ENCODE measurements at regions not wholly inside any gene's neighbourhood (a gene's known extent, or its start where the extent isn't known, plus 50 kb on each side); places are given as distances from the start of the nearest gene placed in this dataset.

DNA sequence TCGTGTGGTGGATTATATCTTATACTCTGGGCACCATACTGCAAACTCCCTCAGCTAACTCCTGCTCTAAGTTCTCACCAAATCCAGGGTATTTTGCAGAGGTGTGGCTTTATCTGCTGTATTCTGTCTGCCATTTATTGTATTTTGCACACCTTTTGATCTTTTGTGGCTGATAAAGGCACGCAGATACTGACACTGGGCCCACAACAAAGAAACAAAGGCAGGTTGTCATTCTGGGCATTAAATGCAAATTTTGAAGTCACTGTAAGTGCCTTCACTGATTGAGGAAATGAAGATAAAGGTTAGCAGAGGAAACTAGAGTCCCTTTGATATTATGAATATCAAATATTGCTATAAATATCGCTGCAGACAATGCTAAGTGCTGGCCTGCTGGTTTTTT lies 265.8 kb upstream of the MEIS1 start:
- Histone ChIP-seq H4K20me1 (ENCODE audit: insufficient read depth, low read length) (no peaks in the 10 kb centered on the region), H3K4me2 (ENCODE audit: insufficient read depth, low read length) (no peak overlapping the region), H3K4me1 (ENCODE audit: insufficient read depth, low read length) (no peaks in the 10 kb centered on the region), H3K9me3 (ENCODE audit: low read depth, low read length) (no peaks in the 10 kb centered on the region), H3K27ac (ENCODE audit: low read depth, low read length) (no peak overlapping the region), H2AFZ (ENCODE audit: low read length) (no peak overlapping the region), H3K79me2 (ENCODE audit: insufficient read depth, low read length) (no peaks in the 10 kb centered on the region), H3K4me3 (ENCODE audit: insufficient read depth, low read length) (no peak overlapping the region), H3K27me3 (ENCODE audit: insufficient read depth, low read length) (no peaks in the 10 kb centered on the region), H3K36me3 (ENCODE audit: insufficient read depth, low read length) (no peaks in the 10 kb centered on the region)
- TF ChIP-seq, protein P1, sequence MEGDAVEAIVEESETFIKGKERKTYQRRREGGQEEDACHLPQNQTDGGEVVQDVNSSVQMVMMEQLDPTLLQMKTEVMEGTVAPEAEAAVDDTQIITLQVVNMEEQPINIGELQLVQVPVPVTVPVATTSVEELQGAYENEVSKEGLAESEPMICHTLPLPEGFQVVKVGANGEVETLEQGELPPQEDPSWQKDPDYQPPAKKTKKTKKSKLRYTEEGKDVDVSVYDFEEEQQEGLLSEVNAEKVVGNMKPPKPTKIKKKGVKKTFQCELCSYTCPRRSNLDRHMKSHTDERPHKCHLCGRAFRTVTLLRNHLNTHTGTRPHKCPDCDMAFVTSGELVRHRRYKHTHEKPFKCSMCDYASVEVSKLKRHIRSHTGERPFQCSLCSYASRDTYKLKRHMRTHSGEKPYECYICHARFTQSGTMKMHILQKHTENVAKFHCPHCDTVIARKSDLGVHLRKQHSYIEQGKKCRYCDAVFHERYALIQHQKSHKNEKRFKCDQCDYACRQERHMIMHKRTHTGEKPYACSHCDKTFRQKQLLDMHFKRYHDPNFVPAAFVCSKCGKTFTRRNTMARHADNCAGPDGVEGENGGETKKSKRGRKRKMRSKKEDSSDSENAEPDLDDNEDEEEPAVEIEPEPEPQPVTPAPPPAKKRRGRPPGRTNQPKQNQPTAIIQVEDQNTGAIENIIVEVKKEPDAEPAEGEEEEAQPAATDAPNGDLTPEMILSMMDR (IDR thresholded peaks at IDR 0.05; ENCODE audit: extremely low read depth, low read depth, low read length): no peak
- no peak for DNase-seq (ENCODE audit: insufficient read length, low spot score, missing footprints)

DNA sequence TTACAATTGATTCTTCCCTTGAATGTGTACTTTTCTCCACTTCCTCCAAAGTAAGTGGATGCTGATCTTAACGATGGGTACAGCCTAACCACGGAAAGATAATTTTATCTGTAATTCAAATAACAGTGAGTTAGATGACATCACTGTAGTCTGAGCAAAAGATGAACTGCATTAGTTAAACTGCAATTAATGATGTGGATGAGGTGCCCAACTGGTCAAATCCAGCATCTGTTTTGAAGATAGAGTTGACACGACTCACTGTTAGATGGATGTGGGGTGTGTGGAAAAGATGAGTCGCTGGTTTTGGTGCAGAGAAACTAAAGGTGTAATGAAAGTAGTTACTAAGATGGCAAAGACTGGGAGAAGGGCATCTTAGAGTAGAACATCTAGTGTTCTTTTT lies 270.5 kb upstream of the MEIS1 start:
- no peak overlapping the region for H3K4me3 ChIP-seq (ENCODE audit: insufficient read depth, low read length)
- no peak for DNase-seq (ENCODE audit: insufficient read length, low spot score, missing footprints)
- H3K4me2 ChIP-seq (ENCODE audit: insufficient read depth, low read length): no peak overlapping the region
- no peaks in the 10 kb centered on the region for H3K79me2 ChIP-seq (ENCODE audit: insufficient read depth, low read length)
- H2AFZ ChIP-seq (ENCODE audit: low read length): no peak overlapping the region
- H3K4me1 ChIP-seq (ENCODE audit: insufficient read depth, low read length): no peaks in the 10 kb centered on the region
- H3K9me3 ChIP-seq (ENCODE audit: low read depth, low read length): no peaks in the 10 kb centered on the region
- H3K27ac ChIP-seq (ENCODE audit: low read depth, low read length): no peak overlapping the region
- TF ChIP-seq, protein P1 (IDR thresholded peaks at IDR 0.05; ENCODE audit: extremely low read depth, low read depth, low read length): no peak
- no peaks in the 10 kb centered on the region for H4K20me1 ChIP-seq (ENCODE audit: insufficient read depth, low read length)
- no peaks in the 10 kb centered on the region for H3K36me3 ChIP-seq (ENCODE audit: insufficient read depth, low read length)
- no peaks in the 10 kb centered on the region for H3K27me3 ChIP-seq (ENCODE audit: insufficient read depth, low read length)

DNA sequence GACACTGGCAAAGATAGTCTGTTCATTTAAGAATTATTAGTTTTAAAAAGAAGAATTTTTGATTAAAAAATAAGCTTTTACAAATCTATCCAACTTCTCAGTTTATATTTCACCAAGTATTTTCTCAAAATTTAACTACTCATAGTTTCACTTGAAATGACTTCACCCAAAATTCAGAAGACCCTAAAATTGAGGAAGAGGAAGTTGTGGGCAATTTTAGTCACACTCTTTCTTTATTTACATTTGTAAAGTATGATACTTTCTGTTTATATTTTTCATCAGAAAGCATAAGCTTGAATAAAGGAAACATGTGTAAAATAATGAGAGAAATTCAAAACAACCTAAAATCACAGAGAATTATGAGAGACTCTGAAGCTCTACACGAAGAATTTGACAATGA lies 278.8 kb upstream of the MEIS1 start:
- Histone ChIP-seq H3K9me3 (ENCODE audit: low read depth, low read length) (no peaks in the 10 kb centered on the region), H3K27me3 (ENCODE audit: insufficient read depth, low read length) (no peaks in the 10 kb centered on the region)
- TF ChIP-seq, protein P1 (IDR thresholded peaks at IDR 0.05; ENCODE audit: extremely low read depth, low read depth, low read length): no peak

GRCh38 chr2:66153941-66154340 lies 281.0 kb upstream of the MEIS1 start:
- Histone ChIP-seq H3K4me3 (ENCODE audit: insufficient read depth, low read length) (no peak overlapping the region), H2AFZ (ENCODE audit: low read length) (no peak overlapping the region), H3K9me3 (ENCODE audit: low read depth, low read length) (no peaks in the 10 kb centered on the region), H3K27me3 (ENCODE audit: insufficient read depth, low read length) (no peaks in the 10 kb centered on the region), H3K4me1 (ENCODE audit: insufficient read depth, low read length) (no peaks in the 10 kb centered on the region), H3K4me2 (ENCODE audit: insufficient read depth, low read length) (no peak overlapping the region), H3K27ac (ENCODE audit: low read depth, low read length) (no peak overlapping the region), H3K36me3 (ENCODE audit: insufficient read depth, low read length) (no peaks in the 10 kb centered on the region), H3K79me2 (ENCODE audit: insufficient read depth, low read length) (no peaks in the 10 kb centered on the region), H4K20me1 (ENCODE audit: insufficient read depth, low read length) (no peaks in the 10 kb centered on the region)
- TF ChIP-seq, protein P1 (IDR thresholded peaks at IDR 0.05; ENCODE audit: extremely low read depth, low read depth, low read length): no peak
- no peak for DNase-seq (ENCODE audit: insufficient read length, low spot score, missing footprints)

More for the DNA sequence above, 278.8 kb upstream of the MEIS1 start:
- no peaks in the 10 kb centered on the region for H3K36me3 ChIP-seq (ENCODE audit: insufficient read depth, low read length)
- H3K79me2 ChIP-seq (ENCODE audit: insufficient read depth, low read length): no peaks in the 10 kb centered on the region
- DNase-seq (ENCODE audit: insufficient read length, low spot score, missing footprints): no peak
- no peak overlapping the region for H2AFZ ChIP-seq (ENCODE audit: low read length)
- no peak overlapping the region for H3K4me3 ChIP-seq (ENCODE audit: insufficient read depth, low read length)
- H3K4me2 ChIP-seq (ENCODE audit: insufficient read depth, low read length): no peak overlapping the region
- H3K27ac ChIP-seq (ENCODE audit: low read depth, low read length): no peak overlapping the region
- no peaks in the 10 kb centered on the region for H4K20me1 ChIP-seq (ENCODE audit: insufficient read depth, low read length)
- H3K4me1 ChIP-seq (ENCODE audit: insufficient read depth, low read length): no peaks in the 10 kb centered on the region
